Caco-2 (cell line): ENCODE measurements at regions not wholly inside any gene's neighbourhood (a gene's known extent, or its start where the extent isn't known, plus 50 kb on each side); places are given as distances from the start of the nearest gene placed in this dataset.

Source experiments
- BruUV-seq: library from RNA; stranded (reverse); fragments of 400-500 nt; replicated peaks from 2 replicates; lab custom pipeline; 2021; lab: Mats Ljungman, UMichigan
- CTCF ChIA-PET: fragments of 300-600 bp; sonication (Branson Sonifier 250); formaldehyde crosslinking; loops from one replicate; lab custom pipeline; 2022; ENCODE audit warnings: antibody characterized with exemption; lab: Charles Lee
- POLR2A ChIA-PET: fragments of 300-600 bp; sonication (Branson Sonifier 250); formaldehyde crosslinking; loops from one replicate; lab custom pipeline; 2022; ENCODE audit warnings: antibody characterized with exemption; lab: Charles Lee
- DNase-seq, 2 experiments: peaks; one replicate each; pipeline versions ENCODE4 v3.0.0 to v3.0.0-alpha.2; 2020 to 2022
- H3K27me3 ChIP-seq: replicated peaks from 2 replicates; pipeline ENCODE4 v1.6.0; 2011; ENCODE audit warnings: low read length; ENCODE audit not compliant: control insufficient read depth, insufficient read depth
- H3K36me3 ChIP-seq: 2 replicates; pipeline ENCODE4 v1.5.1; 2011; ENCODE audit warnings: low read length; ENCODE audit not compliant: control insufficient read depth, insufficient read depth
- H3K4me1 ChIP-seq: fragments of 250-450 bp; sonication (Bioruptor Pico); 2 replicates; pipeline ENCODE4 v1.5.1; 2020; ENCODE audit warnings: mild to moderate bottlenecking
- H3K4me3 ChIP-seq: 2 replicates; pipeline ENCODE4 v1.5.1; 2011; ENCODE audit warnings: low read depth, mild to moderate bottlenecking, control low read depth, low read length
- H3K9me3 ChIP-seq: fragments of 250-450 bp; sonication (Bioruptor Pico); 2 replicates; pipeline ENCODE4 v1.5.1; 2020; ENCODE audit warnings: mild to moderate bottlenecking, moderate library complexity
- H3K27ac Mint-ChIP-seq: one replicate; pipeline ENCODE4 v1.8.0; 2022; ENCODE audit warnings: mixed read lengths; ENCODE audit not compliant: unreplicated experiment
- H3K27me3 Mint-ChIP-seq: one replicate; pipeline ENCODE4 v1.8.0; 2022; ENCODE audit warnings: mixed read lengths; ENCODE audit not compliant: insufficient read depth, unreplicated experiment
- H3K36me3 Mint-ChIP-seq: one replicate; pipeline ENCODE4 v1.8.0; 2022; ENCODE audit warnings: mild to moderate bottlenecking, mixed read lengths; ENCODE audit not compliant: insufficient read depth, unreplicated experiment
- H3K4me1 Mint-ChIP-seq: one replicate; pipeline ENCODE4 v1.8.0; 2022; ENCODE audit warnings: low read depth, mixed read lengths; ENCODE audit not compliant: unreplicated experiment
- H3K4me3 Mint-ChIP-seq: one replicate; pipeline ENCODE4 v1.8.0; 2022; ENCODE audit warnings: mild to moderate bottlenecking, moderate library complexity, mixed read lengths; ENCODE audit not compliant: unreplicated experiment
- H3K9me3 Mint-ChIP-seq: one replicate; pipeline ENCODE4 v1.8.0; 2022; ENCODE audit warnings: mixed read lengths; ENCODE audit not compliant: unreplicated experiment
- intact Hi-C: fragments of 100-400 bp; cut with micrococcal nuclease; formaldehyde crosslinking; loops from one replicate; pipeline ENCODE4 v1.10.0; 2022; ENCODE audit not compliant: unreplicated experiment
- TF ChIP-seq, protein P1 (sequence below), 2 experiments: fragments of 200-600 bp in 1 of 2; IDR thresholded peaks; 1 replicate in 1 of 2; 2 replicates in 1 of 2; pipeline versions ENCODE4 v1.5.1 to v1.8.0; 2011 to 2022; ENCODE audit warnings: antibody characterized with exemption in 1 of 2, control low read depth in 1 of 2, inconsistent platforms in 1 of 2, low read depth in 1 of 2, low read length in 1 of 2, mild to moderate bottlenecking in 1 of 2, moderate library complexity in 1 of 2; ENCODE audit not compliant: insufficient read depth in 1 of 2, severe bottlenecking in 1 of 2, unreplicated experiment in 1 of 2

DNA sequence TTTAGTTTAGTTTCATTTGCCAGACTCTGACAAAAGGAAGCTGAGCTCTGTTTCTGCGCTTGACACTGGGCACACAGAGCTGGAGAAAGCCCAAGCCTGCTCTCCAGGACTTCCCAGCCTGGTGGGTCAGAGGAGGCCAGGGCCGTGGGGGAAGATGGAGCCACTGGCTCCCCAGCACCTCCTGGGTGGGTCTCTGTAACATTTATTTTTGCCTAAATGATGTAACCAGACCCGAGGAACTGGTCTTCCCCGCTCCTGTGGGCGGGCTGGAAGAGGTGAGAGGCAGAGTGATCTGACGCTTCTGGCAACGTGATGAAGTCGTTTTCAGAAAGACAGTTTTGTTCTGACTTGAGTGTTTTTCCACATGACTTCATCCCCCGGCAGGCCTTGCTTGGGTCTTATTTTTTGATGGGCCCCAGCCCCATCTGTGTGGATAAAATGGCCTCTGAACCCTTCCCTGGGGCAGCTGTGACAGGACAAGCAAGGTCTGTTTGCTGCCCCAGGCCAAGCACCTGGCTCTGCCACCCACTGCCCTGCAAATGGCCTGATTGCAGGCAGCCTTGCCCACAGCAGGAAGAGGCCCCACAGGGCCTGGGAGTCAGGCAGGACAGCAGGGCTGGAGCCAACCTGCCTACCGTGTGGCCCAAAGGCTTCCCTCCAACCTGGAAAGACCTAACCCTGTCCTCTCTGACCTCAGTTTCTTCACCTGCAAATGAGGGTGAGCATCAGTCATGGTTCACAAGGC lies 304.9 kb upstream of the ZMIZ1 start:
- no peaks in the 10 kb centered on the region for H3K36me3 Mint-ChIP-seq
- no peak overlapping the region for H3K4me3 ChIP-seq
- BruUV-seq, result no TSS peak
- H3K4me1 Mint-ChIP-seq, result peaks cover 6% of the 10 kb centered on the region
- H3K9me3 Mint-ChIP-seq, result no peaks in the 10 kb centered on the region
- H3K27me3 ChIP-seq, result no peaks in the 10 kb centered on the region
- no peak overlapping the region for H3K4me3 Mint-ChIP-seq
- DNase-seq, result no peak
- H3K27me3 Mint-ChIP-seq, result no peaks in the 10 kb centered on the region
- POLR2A ChIA-PET, result no interaction called here
- TF ChIP-seq, protein P1, sequence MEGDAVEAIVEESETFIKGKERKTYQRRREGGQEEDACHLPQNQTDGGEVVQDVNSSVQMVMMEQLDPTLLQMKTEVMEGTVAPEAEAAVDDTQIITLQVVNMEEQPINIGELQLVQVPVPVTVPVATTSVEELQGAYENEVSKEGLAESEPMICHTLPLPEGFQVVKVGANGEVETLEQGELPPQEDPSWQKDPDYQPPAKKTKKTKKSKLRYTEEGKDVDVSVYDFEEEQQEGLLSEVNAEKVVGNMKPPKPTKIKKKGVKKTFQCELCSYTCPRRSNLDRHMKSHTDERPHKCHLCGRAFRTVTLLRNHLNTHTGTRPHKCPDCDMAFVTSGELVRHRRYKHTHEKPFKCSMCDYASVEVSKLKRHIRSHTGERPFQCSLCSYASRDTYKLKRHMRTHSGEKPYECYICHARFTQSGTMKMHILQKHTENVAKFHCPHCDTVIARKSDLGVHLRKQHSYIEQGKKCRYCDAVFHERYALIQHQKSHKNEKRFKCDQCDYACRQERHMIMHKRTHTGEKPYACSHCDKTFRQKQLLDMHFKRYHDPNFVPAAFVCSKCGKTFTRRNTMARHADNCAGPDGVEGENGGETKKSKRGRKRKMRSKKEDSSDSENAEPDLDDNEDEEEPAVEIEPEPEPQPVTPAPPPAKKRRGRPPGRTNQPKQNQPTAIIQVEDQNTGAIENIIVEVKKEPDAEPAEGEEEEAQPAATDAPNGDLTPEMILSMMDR (IDR thresholded peaks at IDR 0.05; ENCODE audit: insufficient read depth in 1 of 2, low read depth in 1 of 2, low read length in 1 of 2, severe bottlenecking in 1 of 2, unreplicated experiment in 1 of 2), result no peak
- CTCF ChIA-PET, result no interaction called here
- intact Hi-C loops, result no loop called here
- no peaks in the 10 kb centered on the region for H3K9me3 ChIP-seq
- H3K27ac Mint-ChIP-seq, result no peak overlapping the region
- no peaks in the 10 kb centered on the region for H3K4me1 ChIP-seq
- H3K36me3 ChIP-seq, result no peaks in the 10 kb centered on the region

DNA sequence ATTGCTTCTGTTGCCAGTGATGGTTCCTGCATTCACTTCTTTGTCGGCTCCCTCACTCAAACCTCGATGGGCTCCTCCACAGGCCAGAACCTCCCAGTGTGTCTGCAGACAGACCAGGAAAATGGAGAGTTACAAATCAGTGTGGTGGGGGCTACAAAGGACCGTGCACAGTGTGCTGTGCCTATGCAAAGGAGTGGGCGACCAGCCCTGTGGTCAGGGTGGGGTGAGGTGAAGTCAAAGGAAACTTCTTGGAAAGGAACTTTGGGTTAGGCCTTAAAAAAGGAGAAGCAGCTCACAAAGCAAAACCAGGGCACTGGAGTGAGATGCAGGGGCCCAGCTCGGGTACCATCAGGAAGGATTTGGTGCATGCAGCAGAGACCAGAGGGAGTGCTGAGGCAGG lies 304.3 kb upstream of the ZMIZ1 start:
- Mint-ChIP-seq H3K4me3 (no peak overlapping the region), H3K9me3 (no peaks in the 10 kb centered on the region), H3K36me3 (no peaks in the 10 kb centered on the region), H3K27me3 (no peaks in the 10 kb centered on the region), H3K4me1 (peaks cover 6% of the 10 kb centered on the region), H3K27ac (no peak overlapping the region)
- Histone ChIP-seq H3K4me3 (no peak overlapping the region), H3K4me1 (no peaks in the 10 kb centered on the region), H3K9me3 (no peaks in the 10 kb centered on the region), H3K27me3 (no peaks in the 10 kb centered on the region), H3K36me3 (no peaks in the 10 kb centered on the region)
- ChIA-PET CTCF (no interaction called here), POLR2A (no interaction called here)
- BruUV-seq, result no TSS peak
- intact Hi-C loops, result no loop called here
- TF ChIP-seq, protein P1 (IDR thresholded peaks at IDR 0.05; ENCODE audit: insufficient read depth in 1 of 2, low read depth in 1 of 2, low read length in 1 of 2, severe bottlenecking in 1 of 2, unreplicated experiment in 1 of 2), result no peak
- no peak for DNase-seq

DNA sequence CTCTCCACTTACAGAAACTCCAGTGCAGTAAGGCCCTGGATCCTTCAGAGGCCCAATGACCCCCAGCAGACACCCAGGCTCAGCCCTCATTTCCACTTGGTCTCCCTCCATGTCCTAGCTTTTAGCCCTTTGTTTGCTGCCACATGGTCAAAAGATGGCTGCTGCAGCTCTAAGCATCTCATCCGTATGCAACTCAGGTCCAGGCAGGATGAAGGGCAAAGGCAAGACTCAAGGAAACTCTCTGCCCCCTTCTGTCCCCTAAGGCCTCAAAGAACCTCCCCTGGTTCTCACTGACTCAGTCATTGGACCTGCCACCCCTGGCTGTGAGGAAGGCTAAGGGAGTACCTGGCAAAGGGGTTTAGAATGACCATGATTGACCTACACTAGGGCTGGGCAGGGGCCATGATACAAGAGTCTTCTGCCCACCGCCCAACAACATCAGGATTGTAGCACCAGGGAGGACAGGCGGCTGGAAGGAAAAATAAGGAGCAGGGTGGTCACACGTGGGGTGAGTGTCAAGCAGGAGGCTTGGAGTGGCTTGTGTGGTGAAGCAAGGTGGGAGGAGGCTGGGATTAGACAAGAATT lies 303.8 kb upstream of the ZMIZ1 start:
- BruUV-seq, result no TSS peak
- no peaks in the 10 kb centered on the region for H3K9me3 ChIP-seq
- no peak overlapping the region for H3K4me3 Mint-ChIP-seq
- no peak overlapping the region for H3K4me3 ChIP-seq
- H3K36me3 ChIP-seq, result no peaks in the 10 kb centered on the region
- no peaks in the 10 kb centered on the region for H3K9me3 Mint-ChIP-seq
- peak in 1 of 2 experiments; percentile 7 for DNase-seq
- H3K36me3 Mint-ChIP-seq, result no peaks in the 10 kb centered on the region
- TF ChIP-seq, protein P1 (IDR thresholded peaks at IDR 0.05; ENCODE audit: insufficient read depth in 1 of 2, low read depth in 1 of 2, low read length in 1 of 2, severe bottlenecking in 1 of 2, unreplicated experiment in 1 of 2), result no peak
- no peak overlapping the region for H3K27ac Mint-ChIP-seq
- peaks cover 6% of the 10 kb centered on the region for H3K4me1 Mint-ChIP-seq
- H3K27me3 Mint-ChIP-seq, result no peaks in the 10 kb centered on the region
- no peaks in the 10 kb centered on the region for H3K27me3 ChIP-seq
- ChIA-PET CTCF (no interaction called here), POLR2A (no interaction called here)
- intact Hi-C loops, result no loop called here
- H3K4me1 ChIP-seq, result no peaks in the 10 kb centered on the region
